Upper lobe of right lung (tissue), 1 donor: ENCODE measurements at regions not wholly inside any gene's neighbourhood (a gene's known extent, or its start where the extent isn't known, plus 50 kb on each side); places are given as distances from the start of the nearest gene placed in this dataset.
A peak's percentile ranks its signal among the peaks of the same experiment; 100 is the strongest.

Experiments
- ATAC-seq: fragments of 200-7000 bp; cut with Tn5 transposase; one replicate; pipeline ENCODE4 v1.9.1; 2020; ENCODE audit warnings: mild to moderate bottlenecking, moderate library complexity
- DNase-seq: peaks from one replicate; pipeline ENCODE4 v3.0.0-alpha.2; 2020
- H3K27ac ChIP-seq: fragments of 200-600 bp; one replicate; pipeline ENCODE4 v1.8.0; 2022
- H3K27me3 ChIP-seq: fragments of 200-600 bp; one replicate; pipeline ENCODE4 v1.8.0; 2022; ENCODE audit warnings: mild to moderate bottlenecking
- H3K36me3 ChIP-seq: fragments of 200-600 bp; one replicate; pipeline ENCODE4 v1.8.0; 2022
- H3K4me1 ChIP-seq: fragments of 200-600 bp; one replicate; pipeline ENCODE4 v1.8.0; 2022
- H3K4me3 ChIP-seq: fragments of 200-600 bp; one replicate; pipeline ENCODE4 v1.8.0; 2022; ENCODE audit warnings: mild to moderate bottlenecking
- H3K9me3 ChIP-seq: fragments of 200-600 bp; one replicate; pipeline ENCODE4 v1.8.0; 2022
- intact Hi-C: fragments of 100-400 bp; cut with DNase I; formaldehyde crosslinking; loops from one replicate; pipeline ENCODE4 v1.11.0; 2022
- TF ChIP-seq, protein P1 (sequence below): fragments of 200-600 bp; IDR thresholded peaks from one replicate; pipeline ENCODE4 v1.8.0; 2022; ENCODE audit warnings: antibody characterized with exemption
- donor health status: DM: no; HTN: yes; CAD: no; lungs with severe emphysema.

DNA sequence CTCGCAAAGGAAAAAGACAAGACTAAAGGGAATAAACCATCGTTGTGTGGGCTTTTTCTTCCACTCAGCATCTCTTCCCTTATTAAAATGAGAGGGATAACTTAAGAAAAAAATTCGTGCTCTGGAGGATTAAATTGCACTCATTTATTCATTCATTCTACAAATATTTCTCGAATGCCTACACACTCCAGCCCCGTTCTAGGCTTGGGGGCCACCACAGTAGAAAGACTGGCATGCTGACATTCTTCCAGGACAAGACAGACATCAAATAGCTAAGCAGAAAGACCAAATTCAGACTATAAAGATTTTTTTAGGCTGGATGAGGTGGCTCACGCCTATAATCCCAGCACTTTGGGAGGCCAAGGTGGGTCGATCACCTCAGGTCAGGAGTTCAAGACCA is 65.3 kb upstream of the IL12A start:
- Histone ChIP-seq H3K27ac (no peak overlapping the region), H3K9me3 (no peaks in the 10 kb centered on the region), H3K4me1 (no peaks in the 10 kb centered on the region), H3K4me3 (no peak overlapping the region), H3K36me3 (no peaks in the 10 kb centered on the region), H3K27me3 (no peaks in the 10 kb centered on the region)
- DNase-seq (no peak), ATAC-seq (no peak)
- TF ChIP-seq, protein P1, sequence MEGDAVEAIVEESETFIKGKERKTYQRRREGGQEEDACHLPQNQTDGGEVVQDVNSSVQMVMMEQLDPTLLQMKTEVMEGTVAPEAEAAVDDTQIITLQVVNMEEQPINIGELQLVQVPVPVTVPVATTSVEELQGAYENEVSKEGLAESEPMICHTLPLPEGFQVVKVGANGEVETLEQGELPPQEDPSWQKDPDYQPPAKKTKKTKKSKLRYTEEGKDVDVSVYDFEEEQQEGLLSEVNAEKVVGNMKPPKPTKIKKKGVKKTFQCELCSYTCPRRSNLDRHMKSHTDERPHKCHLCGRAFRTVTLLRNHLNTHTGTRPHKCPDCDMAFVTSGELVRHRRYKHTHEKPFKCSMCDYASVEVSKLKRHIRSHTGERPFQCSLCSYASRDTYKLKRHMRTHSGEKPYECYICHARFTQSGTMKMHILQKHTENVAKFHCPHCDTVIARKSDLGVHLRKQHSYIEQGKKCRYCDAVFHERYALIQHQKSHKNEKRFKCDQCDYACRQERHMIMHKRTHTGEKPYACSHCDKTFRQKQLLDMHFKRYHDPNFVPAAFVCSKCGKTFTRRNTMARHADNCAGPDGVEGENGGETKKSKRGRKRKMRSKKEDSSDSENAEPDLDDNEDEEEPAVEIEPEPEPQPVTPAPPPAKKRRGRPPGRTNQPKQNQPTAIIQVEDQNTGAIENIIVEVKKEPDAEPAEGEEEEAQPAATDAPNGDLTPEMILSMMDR, result no peak
- intact Hi-C loops, result no loop called here

DNA sequence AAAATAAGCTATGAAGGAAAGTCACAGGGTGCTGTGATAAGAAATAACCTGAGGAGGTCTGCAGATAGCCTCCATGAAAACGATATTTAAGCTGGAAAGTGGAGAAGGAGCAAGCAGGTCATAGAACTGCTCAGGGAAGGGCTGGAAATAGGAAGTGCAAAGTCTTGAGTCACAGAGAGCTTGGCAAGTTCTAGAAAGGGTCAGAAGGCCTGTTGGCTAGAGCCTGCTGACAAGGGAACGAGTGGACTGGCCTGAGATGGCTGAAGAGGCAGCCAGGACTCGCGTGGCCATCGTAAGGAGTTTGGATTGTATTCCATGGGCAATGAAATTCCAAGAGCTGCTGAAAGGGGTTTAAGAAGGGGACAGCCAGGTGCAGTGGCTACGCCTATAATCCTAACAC is 64.7 kb upstream of the IL12A start:
- Histone ChIP-seq H3K4me1 (no peaks in the 10 kb centered on the region), H3K36me3 (no peaks in the 10 kb centered on the region), H3K9me3 (no peaks in the 10 kb centered on the region), H3K4me3 (no peak overlapping the region), H3K27me3 (no peaks in the 10 kb centered on the region), H3K27ac (no peak overlapping the region)
- ATAC-seq (peak; percentile 49), DNase-seq (no peak)
- TF ChIP-seq, protein P1, result no peak
- intact Hi-C loops, result no loop called here

DNA sequence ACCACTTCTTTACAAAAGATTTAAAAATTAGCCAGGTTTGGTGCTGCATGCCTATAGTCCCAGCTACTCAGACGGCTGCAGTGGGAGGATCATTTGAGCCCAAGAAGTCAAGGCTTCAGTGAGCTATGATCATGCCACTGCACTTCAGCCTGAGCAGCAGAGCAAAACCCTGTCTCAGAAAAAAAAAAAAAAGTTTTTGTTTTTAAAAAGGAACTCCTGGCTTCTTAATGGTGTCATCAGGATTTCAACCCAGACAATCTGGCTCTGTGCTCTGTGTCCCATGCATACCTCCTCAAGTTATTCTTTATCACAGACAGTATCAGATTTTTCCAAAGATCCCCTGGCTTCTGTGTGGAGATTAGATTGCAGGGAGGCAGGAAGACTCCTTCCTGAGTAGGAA is 64.2 kb upstream of the IL12A start:
- ATAC-seq, result no peak
- H3K27me3 ChIP-seq, result no peaks in the 10 kb centered on the region
- no peaks in the 10 kb centered on the region for H3K36me3 ChIP-seq
- no peaks in the 10 kb centered on the region for H3K9me3 ChIP-seq
- no peaks in the 10 kb centered on the region for H3K4me1 ChIP-seq
- no peak overlapping the region for H3K4me3 ChIP-seq
- no peak for DNase-seq
- TF ChIP-seq, protein P1, result no peak
- intact Hi-C loops, result no loop called here
- no peak overlapping the region for H3K27ac ChIP-seq

DNA sequence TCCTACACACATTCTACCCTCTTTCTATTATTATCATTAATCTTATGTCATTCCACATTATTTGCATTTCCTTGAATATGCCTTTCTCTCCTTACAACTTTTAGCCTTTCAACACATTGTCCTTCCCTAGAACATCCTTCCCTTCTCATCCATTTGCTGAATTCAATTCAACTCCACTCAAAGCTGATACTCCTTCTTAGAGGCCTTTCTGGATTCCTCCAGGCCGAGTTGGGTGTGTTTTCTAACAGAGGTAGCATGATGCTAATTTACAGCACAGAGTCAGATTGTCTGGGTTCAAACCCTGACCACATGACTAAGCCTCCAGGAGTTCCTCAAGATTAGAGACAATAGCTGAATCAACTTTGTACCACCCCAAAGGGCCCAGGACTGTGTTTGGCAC is 63.4 kb upstream of the IL12A start:
- no peaks in the 10 kb centered on the region for H3K4me1 ChIP-seq
- intact Hi-C loops, result no loop called here
- H3K9me3 ChIP-seq, result no peaks in the 10 kb centered on the region
- TF ChIP-seq, protein P1, result no peak
- DNase-seq (no peak), ATAC-seq (no peak)
- H3K4me3 ChIP-seq, result no peak overlapping the region
- no peaks in the 10 kb centered on the region for H3K27me3 ChIP-seq
- H3K36me3 ChIP-seq, result no peaks in the 10 kb centered on the region
- H3K27ac ChIP-seq, result no peak overlapping the region

DNA sequence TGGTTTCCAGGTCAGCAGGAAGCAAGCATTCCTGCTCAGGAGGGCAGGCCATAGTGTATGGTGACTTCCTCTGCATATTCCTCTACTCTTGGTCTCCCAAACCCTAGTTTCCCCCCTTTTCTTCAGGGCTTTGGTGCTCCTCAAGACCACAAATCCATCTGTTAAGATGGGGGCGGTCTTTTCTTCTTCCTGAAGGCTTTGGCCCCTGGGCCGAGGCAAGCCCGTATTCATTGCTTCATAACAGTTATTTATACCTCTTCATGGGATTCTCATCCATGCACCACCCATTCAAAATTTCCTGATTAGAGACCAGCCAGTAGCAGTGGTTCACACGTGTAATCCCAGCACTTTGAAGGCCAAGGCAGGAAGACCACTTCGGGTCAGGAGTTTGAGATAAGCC is 62.1 kb upstream of the IL12A start:
- DNase-seq (no peak), ATAC-seq (no peak)
- Histone ChIP-seq H3K36me3 (no peaks in the 10 kb centered on the region), H3K4me1 (no peaks in the 10 kb centered on the region), H3K27me3 (no peaks in the 10 kb centered on the region), H3K27ac (no peak overlapping the region), H3K9me3 (no peaks in the 10 kb centered on the region), H3K4me3 (no peak overlapping the region)
- TF ChIP-seq, protein P1, result no peak
- intact Hi-C loops, result no loop called here

DNA sequence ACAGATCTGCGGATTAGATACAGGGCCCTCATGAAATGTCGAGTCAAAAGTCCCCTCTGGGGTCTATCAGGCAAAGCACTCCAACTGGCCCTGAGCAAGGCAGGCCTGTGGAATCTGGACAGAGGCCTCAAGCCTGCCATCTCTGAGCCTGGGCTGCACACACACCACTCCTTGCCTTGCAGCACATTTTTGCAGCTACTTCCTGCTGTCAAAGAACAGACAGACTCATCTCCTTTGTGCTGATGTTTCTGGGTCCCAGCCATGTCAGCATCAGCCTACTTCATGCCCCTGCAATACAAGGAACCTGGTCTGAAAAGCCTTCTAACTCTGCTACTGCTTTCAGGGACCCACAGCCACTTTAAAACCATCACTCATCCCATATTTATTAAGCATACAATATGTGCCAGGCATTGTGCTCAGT is 60.6 kb upstream of the IL12A start:
- TF ChIP-seq, protein P1, result no peak
- Histone ChIP-seq H3K9me3 (no peaks in the 10 kb centered on the region), H3K27me3 (no peaks in the 10 kb centered on the region), H3K4me3 (no peak overlapping the region), H3K27ac (no peak overlapping the region), H3K36me3 (no peaks in the 10 kb centered on the region), H3K4me1 (no peaks in the 10 kb centered on the region)
- intact Hi-C loops, result no loop called here
- DNase-seq, result no peak
- ATAC-seq, result no peak
